Spleen (tissue), 7 donors: ENCODE measurements at regions not wholly inside any gene's neighbourhood (a gene's known extent, or its start where the extent isn't known, plus 50 kb on each side); places are given as distances from the start of the nearest gene placed in this dataset.

Experiments
- CTCF ChIP-seq, 11 experiments: fragments of 200-600 bp in 7 of 11; fragments of 450-650 bp in 4 of 11; sonication (generic) in 4 of 11; IDR thresholded peaks in 8 of 11; conservative IDR thresholded peaks in 3 of 11; 1 replicate in 7 of 11; 2 replicates in 4 of 11; pipeline versions ENCODE4 v1.4.0 to v1.8.0; 2016 to 2021; ENCODE audit warnings: antibody characterized with exemption in 11 of 11, inconsistent platforms in 4 of 11, mild to moderate bottlenecking in 1 of 11
- POLR2A ChIP-seq, 3 donors: fragments of 450-650 bp; IDR thresholded peaks; one replicate each; pipeline ENCODE4 v1.5.1; 2017; ENCODE audit warnings: antibody characterized with exemption in 3 of 3, mild to moderate bottlenecking in 1 of 3
- POLR2AphosphoS5 ChIP-seq, 3 donors: sonication (generic); formaldehyde crosslinking; IDR thresholded peaks; one replicate each; pipeline ENCODE4 v1.5.1; 2017; ENCODE audit warnings: antibody characterized with exemption in 3 of 3
- donor health status: DM: no; HTN: no; CAD: no; lungs with moderate emphysema.
- donor health status: DM: no; HTN: no; CAD: no.
- donor health status: DM: no; HTN: no; CAD: no.

GRCh38 chr18:55672574-55673361 lies 84.8 kb upstream of the TCF4 start:
- TF ChIP-seq CTCF (IDR thresholded peaks at IDR 0.05 in 8 of 11, conservative IDR thresholded peaks at IDR 0.05 in 3 of 11) = no peak
- TF ChIP-seq POLR2A (IDR thresholded peaks at IDR 0.05) = no peak
- TF ChIP-seq POLR2AphosphoS5 (IDR thresholded peaks at IDR 0.05) = no peak
